ENCODE measurements at regions not wholly inside any gene's neighbourhood (a gene's known extent, or its start where the extent isn't known, plus 50 kb on each side); places are given as distances from the start of the nearest gene placed in this dataset.

- no peaks in the 10 kb centered on the region for H4K20me1 ChIP-seq (ENCODE audit: control insufficient read depth, extremely low read depth, insufficient read depth, low read length)
- no peak overlapping the region for H3K4me2 ChIP-seq (ENCODE audit: control insufficient read depth, extremely low read depth, insufficient read depth, low read depth, low read length)
- no peak overlapping the region for H3K4me3 ChIP-seq (ENCODE audit: control insufficient read depth in 2 of 3, extremely low read depth in 1 of 3, insufficient read depth in 2 of 3, low read depth in 1 of 3, low read length in 3 of 3)
- FAIRE-seq (no peak), DNase-seq (ENCODE audit: low read depth, low spot score) (no peak)
- no peaks in the 10 kb centered on the region for H3K27me3 ChIP-seq (ENCODE audit: control insufficient read depth, extremely low read depth, insufficient read depth, low read length)
- H3K79me2 ChIP-seq (ENCODE audit: control insufficient read depth, insufficient read depth, low read length) = no peaks in the 10 kb centered on the region
- H3K9me3 ChIP-seq (ENCODE audit: control insufficient read depth, low read depth, low read length) = no peaks in the 10 kb centered on the region
- no peak overlapping the region for H2AFZ ChIP-seq (ENCODE audit: control insufficient read depth, low read length)
- no peak overlapping the region for H3K9ac ChIP-seq (ENCODE audit: control insufficient read depth, extremely low read depth, insufficient read depth, low read length)
- no peaks in the 10 kb centered on the region for H3K36me3 ChIP-seq (ENCODE audit: control insufficient read depth in 2 of 2, extremely low read depth in 1 of 2, insufficient read depth in 2 of 2, low read length in 2 of 2)
- no peaks in the 10 kb centered on the region for H3K4me1 ChIP-seq (ENCODE audit: control insufficient read depth, extremely low read depth, insufficient read depth, low read length)
- H3K27ac ChIP-seq (ENCODE audit: control insufficient read depth, insufficient read depth, low read length) = no peak overlapping the region
- no peak for TF ChIP-seq EZH2 (IDR thresholded peaks at IDR 0.05; ENCODE audit: low read length)
- TF ChIP-seq, protein P1, sequence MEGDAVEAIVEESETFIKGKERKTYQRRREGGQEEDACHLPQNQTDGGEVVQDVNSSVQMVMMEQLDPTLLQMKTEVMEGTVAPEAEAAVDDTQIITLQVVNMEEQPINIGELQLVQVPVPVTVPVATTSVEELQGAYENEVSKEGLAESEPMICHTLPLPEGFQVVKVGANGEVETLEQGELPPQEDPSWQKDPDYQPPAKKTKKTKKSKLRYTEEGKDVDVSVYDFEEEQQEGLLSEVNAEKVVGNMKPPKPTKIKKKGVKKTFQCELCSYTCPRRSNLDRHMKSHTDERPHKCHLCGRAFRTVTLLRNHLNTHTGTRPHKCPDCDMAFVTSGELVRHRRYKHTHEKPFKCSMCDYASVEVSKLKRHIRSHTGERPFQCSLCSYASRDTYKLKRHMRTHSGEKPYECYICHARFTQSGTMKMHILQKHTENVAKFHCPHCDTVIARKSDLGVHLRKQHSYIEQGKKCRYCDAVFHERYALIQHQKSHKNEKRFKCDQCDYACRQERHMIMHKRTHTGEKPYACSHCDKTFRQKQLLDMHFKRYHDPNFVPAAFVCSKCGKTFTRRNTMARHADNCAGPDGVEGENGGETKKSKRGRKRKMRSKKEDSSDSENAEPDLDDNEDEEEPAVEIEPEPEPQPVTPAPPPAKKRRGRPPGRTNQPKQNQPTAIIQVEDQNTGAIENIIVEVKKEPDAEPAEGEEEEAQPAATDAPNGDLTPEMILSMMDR (optimal IDR thresholded peaks at IDR 0.05 in 1 of 3, IDR thresholded peaks at IDR 0.05 in 1 of 3, conservative IDR thresholded peaks at IDR 0.05 in 1 of 3; ENCODE audit: extremely low read depth in 1 of 3, insufficient read depth in 2 of 3, low read length in 3 of 3) = no peak
- dilution Hi-C loops (cut with MboI; ENCODE audit: extremely low pct_ligation_motif_present, low sequenced_read_pairs) = no loop called here
- H3K9me1 ChIP-seq (ENCODE audit: control insufficient read depth, extremely low read depth, insufficient read depth, low read length) = no peaks in the 10 kb centered on the region
These were observed 596.8 kb downstream of the SOX5 start for GRCh38 chr12:23352670-23353069.

GRCh38 chr12:23354800-23355199, 594.7 kb downstream of the SOX5 start:
- H3K9ac ChIP-seq (ENCODE audit: control insufficient read depth, extremely low read depth, insufficient read depth, low read length) = no peak overlapping the region
- no peaks in the 10 kb centered on the region for H3K79me2 ChIP-seq (ENCODE audit: control insufficient read depth, insufficient read depth, low read length)
- no peaks in the 10 kb centered on the region for H3K9me1 ChIP-seq (ENCODE audit: control insufficient read depth, extremely low read depth, insufficient read depth, low read length)
- H3K27ac ChIP-seq (ENCODE audit: control insufficient read depth, insufficient read depth, low read length) = no peak overlapping the region
- H2AFZ ChIP-seq (ENCODE audit: control insufficient read depth, low read length) = no peak overlapping the region
- H3K4me3 ChIP-seq (ENCODE audit: control insufficient read depth in 2 of 3, extremely low read depth in 1 of 3, insufficient read depth in 2 of 3, low read depth in 1 of 3, low read length in 3 of 3) = no peak overlapping the region
- no peaks in the 10 kb centered on the region for H3K36me3 ChIP-seq (ENCODE audit: control insufficient read depth in 2 of 2, extremely low read depth in 1 of 2, insufficient read depth in 2 of 2, low read length in 2 of 2)
- dilution Hi-C loops (cut with MboI; ENCODE audit: extremely low pct_ligation_motif_present, low sequenced_read_pairs) = no loop called here
- H3K27me3 ChIP-seq (ENCODE audit: control insufficient read depth, extremely low read depth, insufficient read depth, low read length) = no peaks in the 10 kb centered on the region
- DNase-seq (ENCODE audit: low read depth, low spot score) = no peak
- H3K4me1 ChIP-seq (ENCODE audit: control insufficient read depth, extremely low read depth, insufficient read depth, low read length) = no peaks in the 10 kb centered on the region
- no peaks in the 10 kb centered on the region for H3K9me3 ChIP-seq (ENCODE audit: control insufficient read depth, low read depth, low read length)
- H4K20me1 ChIP-seq (ENCODE audit: control insufficient read depth, extremely low read depth, insufficient read depth, low read length) = no peaks in the 10 kb centered on the region
- TF ChIP-seq, protein P1 (optimal IDR thresholded peaks at IDR 0.05 in 1 of 3, IDR thresholded peaks at IDR 0.05 in 1 of 3, conservative IDR thresholded peaks at IDR 0.05 in 1 of 3; ENCODE audit: extremely low read depth in 1 of 3, insufficient read depth in 2 of 3, low read length in 3 of 3) = no peak
- TF ChIP-seq EZH2 (IDR thresholded peaks at IDR 0.05; ENCODE audit: low read length) = no peak
- no peak for FAIRE-seq
- no peak overlapping the region for H3K4me2 ChIP-seq (ENCODE audit: control insufficient read depth, extremely low read depth, insufficient read depth, low read depth, low read length)

Measured in keratinocyte (primary cell).